ENCODE measurements at regions not wholly inside any gene's neighbourhood (a gene's known extent, or its start where the extent isn't known, plus 50 kb on each side); places are given as distances from the start of the nearest gene placed in this dataset.

GRCh38 chr11:25602959-25603358 is 729.0 kb upstream of the ANO3 start:
- Histone ChIP-seq H3K9ac (ENCODE audit: insufficient read depth, low read length) (no peak overlapping the region), H3K9me3 (ENCODE audit: control insufficient read depth, insufficient read depth, low read depth, low read length) (no peaks in the 10 kb centered on the region), H3K27ac (ENCODE audit: insufficient read depth, low read length) (no peak overlapping the region), H3K27me3 (ENCODE audit: control insufficient read depth, insufficient read depth, low read length) (no peaks in the 10 kb centered on the region), H3K36me3 (ENCODE audit: control insufficient read depth, insufficient read depth, low read length) (no peaks in the 10 kb centered on the region), H3K4me2 (ENCODE audit: extremely low read depth, insufficient read depth, low read length) (no peak overlapping the region), H3K79me2 (ENCODE audit: control insufficient read depth, insufficient read depth, low read length) (no peaks in the 10 kb centered on the region), H4K20me1 (ENCODE audit: control insufficient read depth, extremely low read depth, insufficient read depth, low read length) (no peaks in the 10 kb centered on the region), H3K4me1 (ENCODE audit: control insufficient read depth, extremely low read depth, insufficient read depth, low read length) (no peaks in the 10 kb centered on the region), H2AFZ (ENCODE audit: low read length) (no peak overlapping the region), H3K4me3 (replicated peaks in 1 of 4; ENCODE audit: control extremely low read depth in 1 of 4, insufficient read depth in 1 of 4, low read depth in 3 of 4, low read length in 4 of 4) (no peak overlapping the region)
- TF ChIP-seq CTCF (conservative IDR thresholded peaks at IDR 0.05 in 1 of 2, IDR thresholded peaks at IDR 0.05 in 1 of 2; ENCODE audit: low read depth in 1 of 2, low read length in 2 of 2) (no peak), EZH2 (IDR thresholded peaks at IDR 0.05; ENCODE audit: low read length, missing control alignments) (no peak)
- DNase-seq (ENCODE audit: low read depth in 2 of 2): no peak

GRCh38 chr11:25612806-25613205 is 719.1 kb upstream of the ANO3 start:
- Histone ChIP-seq H3K4me1 (ENCODE audit: control insufficient read depth, extremely low read depth, insufficient read depth, low read length) (no peaks in the 10 kb centered on the region), H3K79me2 (ENCODE audit: control insufficient read depth, insufficient read depth, low read length) (no peaks in the 10 kb centered on the region)
- TF ChIP-seq CTCF (conservative IDR thresholded peaks at IDR 0.05 in 1 of 2, IDR thresholded peaks at IDR 0.05 in 1 of 2; ENCODE audit: low read depth in 1 of 2, low read length in 2 of 2) (no peak), EZH2 (IDR thresholded peaks at IDR 0.05; ENCODE audit: low read length, missing control alignments) (no peak)

GRCh38 chr11:25613451-25613850 is 718.5 kb upstream of the ANO3 start:
- Histone ChIP-seq H3K79me2 (ENCODE audit: control insufficient read depth, insufficient read depth, low read length) (no peaks in the 10 kb centered on the region), H3K4me2 (ENCODE audit: extremely low read depth, insufficient read depth, low read length) (no peak overlapping the region), H3K9me3 (ENCODE audit: control insufficient read depth, insufficient read depth, low read depth, low read length) (no peaks in the 10 kb centered on the region), H3K27ac (ENCODE audit: insufficient read depth, low read length) (no peak overlapping the region), H3K9ac (ENCODE audit: insufficient read depth, low read length) (no peak overlapping the region), H4K20me1 (ENCODE audit: control insufficient read depth, extremely low read depth, insufficient read depth, low read length) (no peaks in the 10 kb centered on the region), H2AFZ (ENCODE audit: low read length) (no peak overlapping the region), H3K27me3 (ENCODE audit: control insufficient read depth, insufficient read depth, low read length) (no peaks in the 10 kb centered on the region), H3K36me3 (ENCODE audit: control insufficient read depth, insufficient read depth, low read length) (no peaks in the 10 kb centered on the region), H3K4me3 (replicated peaks in 1 of 4; ENCODE audit: control extremely low read depth in 1 of 4, insufficient read depth in 1 of 4, low read depth in 3 of 4, low read length in 4 of 4) (no peak overlapping the region), H3K4me1 (ENCODE audit: control insufficient read depth, extremely low read depth, insufficient read depth, low read length) (no peaks in the 10 kb centered on the region)
- TF ChIP-seq CTCF (conservative IDR thresholded peaks at IDR 0.05 in 1 of 2, IDR thresholded peaks at IDR 0.05 in 1 of 2; ENCODE audit: low read depth in 1 of 2, low read length in 2 of 2) (no peak), EZH2 (IDR thresholded peaks at IDR 0.05; ENCODE audit: low read length, missing control alignments) (no peak)
- DNase-seq (ENCODE audit: low read depth in 2 of 2): peak in 1 of 2 donors; percentile 6

More at GRCh38 chr11:25612806-25613205, 719.1 kb upstream of the ANO3 start:
- Histone ChIP-seq H3K27me3 (ENCODE audit: control insufficient read depth, insufficient read depth, low read length) (no peaks in the 10 kb centered on the region), H3K4me3 (replicated peaks in 1 of 4; ENCODE audit: control extremely low read depth in 1 of 4, insufficient read depth in 1 of 4, low read depth in 3 of 4, low read length in 4 of 4) (no peak overlapping the region), H3K9ac (ENCODE audit: insufficient read depth, low read length) (no peak overlapping the region), H2AFZ (ENCODE audit: low read length) (no peak overlapping the region), H3K27ac (ENCODE audit: insufficient read depth, low read length) (no peak overlapping the region), H3K4me2 (ENCODE audit: extremely low read depth, insufficient read depth, low read length) (no peak overlapping the region), H3K36me3 (ENCODE audit: control insufficient read depth, insufficient read depth, low read length) (no peaks in the 10 kb centered on the region), H4K20me1 (ENCODE audit: control insufficient read depth, extremely low read depth, insufficient read depth, low read length) (no peaks in the 10 kb centered on the region), H3K9me3 (ENCODE audit: control insufficient read depth, insufficient read depth, low read depth, low read length) (no peaks in the 10 kb centered on the region)
- DNase-seq (ENCODE audit: low read depth in 2 of 2): no peak

Data from fibroblast of lung (primary cell).